ENCODE measurements at regions not wholly inside any gene's neighbourhood (a gene's known extent, or its start where the extent isn't known, plus 50 kb on each side); places are given as distances from the start of the nearest gene placed in this dataset.

GRCh38 chr11:134911514-134912180 lies 499.6 kb upstream of the B3GAT1 start:
- Histone ChIP-seq H3K4me1 (ENCODE audit: insufficient read depth, poor library complexity, severe bottlenecking) (no peaks in the 10 kb centered on the region), H3K27ac (ENCODE audit: poor library complexity, severe bottlenecking) (no peak overlapping the region), H3K4me3 (ENCODE audit: severe bottlenecking) (no peak overlapping the region), H3K9me3 (ENCODE audit: severe bottlenecking) (no peaks in the 10 kb centered on the region), H3K27me3 (ENCODE audit: insufficient read depth, poor library complexity, severe bottlenecking) (peaks cover 6% of the 10 kb centered on the region), H3K36me3 (ENCODE audit: low read depth) (no peaks in the 10 kb centered on the region)
- no peak for DNase-seq (ENCODE audit: low spot score)
- no peak for ATAC-seq (ENCODE audit: low read depth)
- TF ChIP-seq CTCF (IDR thresholded peaks at IDR 0.05; ENCODE audit: poor library complexity, severe bottlenecking) = no peak

GRCh38 chr11:134908583-134908982 lies 496.5 kb upstream of the B3GAT1 start:
- peaks cover 18% of the 10 kb centered on the region for H3K27me3 ChIP-seq (ENCODE audit: insufficient read depth, poor library complexity, severe bottlenecking)
- ATAC-seq (ENCODE audit: low read depth) (no peak), DNase-seq (ENCODE audit: low spot score) (no peak)
- H3K4me3 ChIP-seq (ENCODE audit: severe bottlenecking) = no peak overlapping the region
- H3K9me3 ChIP-seq (ENCODE audit: severe bottlenecking) = no peaks in the 10 kb centered on the region
- no peak for TF ChIP-seq CTCF (IDR thresholded peaks at IDR 0.05; ENCODE audit: poor library complexity, severe bottlenecking)
- H3K4me1 ChIP-seq (ENCODE audit: insufficient read depth, poor library complexity, severe bottlenecking) = no peaks in the 10 kb centered on the region
- no peak overlapping the region for H3K27ac ChIP-seq (ENCODE audit: poor library complexity, severe bottlenecking)
- no peaks in the 10 kb centered on the region for H3K36me3 ChIP-seq (ENCODE audit: low read depth)

- Histone ChIP-seq H3K4me3 (ENCODE audit: severe bottlenecking) (no peak overlapping the region), H3K27ac (ENCODE audit: poor library complexity, severe bottlenecking) (no peak overlapping the region), H3K9me3 (ENCODE audit: severe bottlenecking) (no peaks in the 10 kb centered on the region), H3K27me3 (ENCODE audit: insufficient read depth, poor library complexity, severe bottlenecking) (peaks cover 20% of the 10 kb centered on the region), H3K36me3 (ENCODE audit: low read depth) (no peaks in the 10 kb centered on the region), H3K4me1 (ENCODE audit: insufficient read depth, poor library complexity, severe bottlenecking) (no peaks in the 10 kb centered on the region)
- DNase-seq (ENCODE audit: low spot score) (no peak), ATAC-seq (ENCODE audit: low read depth) (no peak)
- no peak for TF ChIP-seq CTCF (IDR thresholded peaks at IDR 0.05; ENCODE audit: poor library complexity, severe bottlenecking)
These were observed 495.6 kb upstream of the B3GAT1 start for GRCh38 chr11:134907636-134908035.

- Histone ChIP-seq H3K9me3 (ENCODE audit: severe bottlenecking) (no peaks in the 10 kb centered on the region), H3K27me3 (ENCODE audit: insufficient read depth, poor library complexity, severe bottlenecking) (peaks cover 28% of the 10 kb centered on the region), H3K4me3 (ENCODE audit: severe bottlenecking) (no peak overlapping the region), H3K4me1 (ENCODE audit: insufficient read depth, poor library complexity, severe bottlenecking) (no peaks in the 10 kb centered on the region), H3K27ac (ENCODE audit: poor library complexity, severe bottlenecking) (no peak overlapping the region), H3K36me3 (ENCODE audit: low read depth) (no peaks in the 10 kb centered on the region)
- DNase-seq (ENCODE audit: low spot score) (no peak), ATAC-seq (ENCODE audit: low read depth) (no peak)
- no peak for TF ChIP-seq CTCF (IDR thresholded peaks at IDR 0.05; ENCODE audit: poor library complexity, severe bottlenecking)
These were observed 494.4 kb upstream of the B3GAT1 start for GRCh38 chr11:134906356-134906955.

GRCh38 chr11:134905928-134906327 lies 493.9 kb upstream of the B3GAT1 start:
- H3K36me3 ChIP-seq (ENCODE audit: low read depth) = no peaks in the 10 kb centered on the region
- no peak for DNase-seq (ENCODE audit: low spot score)

More at GRCh38 chr11:134905928-134906327, 493.9 kb upstream of the B3GAT1 start:
- TF ChIP-seq CTCF (IDR thresholded peaks at IDR 0.05; ENCODE audit: poor library complexity, severe bottlenecking) = no peak
- no peaks in the 10 kb centered on the region for H3K4me1 ChIP-seq (ENCODE audit: insufficient read depth, poor library complexity, severe bottlenecking)
- H3K27me3 ChIP-seq (ENCODE audit: insufficient read depth, poor library complexity, severe bottlenecking) = peaks cover 30% of the 10 kb centered on the region
- ATAC-seq (ENCODE audit: low read depth) = no peak
- no peaks in the 10 kb centered on the region for H3K9me3 ChIP-seq (ENCODE audit: severe bottlenecking)
- no peak overlapping the region for H3K4me3 ChIP-seq (ENCODE audit: severe bottlenecking)
- H3K27ac ChIP-seq (ENCODE audit: poor library complexity, severe bottlenecking) = no peak overlapping the region
